SJSA1 (cell line): ENCODE measurements at regions not wholly inside any gene's neighbourhood (a gene's known extent, or its start where the extent isn't known, plus 50 kb on each side); places are given as distances from the start of the nearest gene placed in this dataset.

Experiments used
- DNase-seq, 2 experiments: peaks; one replicate each; pipeline ENCODE4 v3.0.0-alpha.2; 2015 to 2020; ENCODE audit warnings: low spot score in 2 of 2, low read depth in 1 of 2
- H3K27ac ChIP-seq: fragments of 250-450 bp; sonication (Bioruptor Pico); 2 replicates; pipeline ENCODE4 v1.5.1; 2020; ENCODE audit warnings: mild to moderate bottlenecking, moderate library complexity
- H3K27me3 ChIP-seq: fragments of 250-450 bp; sonication (Bioruptor Pico); replicated peaks from 2 replicates; pipeline ENCODE4 v1.5.1; 2020; ENCODE audit warnings: mild to moderate bottlenecking, moderate library complexity
- H3K36me3 ChIP-seq: fragments of 250-450 bp; sonication (Bioruptor Pico); 2 replicates; pipeline ENCODE4 v1.5.1; 2020; ENCODE audit warnings: mild to moderate bottlenecking
- H3K4me1 ChIP-seq: fragments of 250-450 bp; sonication (Bioruptor Pico); replicated peaks from 2 replicates; pipeline ENCODE4 v1.6.1; 2021; ENCODE audit warnings: mild to moderate bottlenecking
- H3K4me3 ChIP-seq: fragments of 250-450 bp; sonication (Bioruptor Pico); 2 replicates; pipeline ENCODE4 v1.5.1; 2020; ENCODE audit warnings: mild to moderate bottlenecking
- H3K9me3 ChIP-seq: fragments of 250-450 bp; sonication (Bioruptor Pico); replicated peaks from 2 replicates; pipeline ENCODE4 v1.5.1; 2020; ENCODE audit warnings: mild to moderate bottlenecking

- DNase-seq = no peak
- Histone ChIP-seq H3K4me1 (no peaks in the 10 kb centered on the region), H3K27ac (no peak overlapping the region), H3K4me3 (no peak overlapping the region), H3K27me3 (no peaks in the 10 kb centered on the region), H3K36me3 (no peaks in the 10 kb centered on the region), H3K9me3 (no peaks in the 10 kb centered on the region; the same call in 1 of the 2 replicates)
These were observed 833.6 kb upstream of the SOX9 start for GRCh38 chr17:71287071-71287823.

GRCh38 chr17:71292006-71292405 is 828.8 kb upstream of the SOX9 start:
- Histone ChIP-seq H3K4me1 (no peaks in the 10 kb centered on the region), H3K36me3 (no peaks in the 10 kb centered on the region), H3K27me3 (no peaks in the 10 kb centered on the region), H3K4me3 (no peak overlapping the region), H3K27ac (no peak overlapping the region), H3K9me3 (peaks cover 4% of the 10 kb centered on the region; the same call in 1 of the 2 replicates)
- no peak for DNase-seq

- H3K9me3 ChIP-seq = peaks cover 8% of the 10 kb centered on the region
- H3K27ac ChIP-seq = no peak overlapping the region
- no peak overlapping the region for H3K4me3 ChIP-seq
- H3K4me1 ChIP-seq = no peaks in the 10 kb centered on the region
- no peaks in the 10 kb centered on the region for H3K36me3 ChIP-seq
- DNase-seq = no peak
- H3K27me3 ChIP-seq = no peaks in the 10 kb centered on the region
These were observed 824.8 kb upstream of the SOX9 start for GRCh38 chr17:71296005-71296404.

- Histone ChIP-seq H3K4me3 (no peak overlapping the region), H3K36me3 (no peaks in the 10 kb centered on the region), H3K27ac (no peak overlapping the region), H3K9me3 (peaks cover 16% of the 10 kb centered on the region), H3K27me3 (no peaks in the 10 kb centered on the region), H3K4me1 (no peaks in the 10 kb centered on the region)
- DNase-seq = no peak
These were observed 819.8 kb upstream of the SOX9 start for GRCh38 chr17:71301063-71301462.

GRCh38 chr17:71302721-71303549 is 817.9 kb upstream of the SOX9 start:
- Histone ChIP-seq H3K27ac (no peak overlapping the region), H3K36me3 (no peaks in the 10 kb centered on the region), H3K4me1 (no peaks in the 10 kb centered on the region), H3K27me3 (no peaks in the 10 kb centered on the region), H3K4me3 (no peak overlapping the region), H3K9me3 (peaks cover 11% of the 10 kb centered on the region)
- DNase-seq = no peak

GRCh38 chr17:71304498-71305158 is 816.2 kb upstream of the SOX9 start:
- no peaks in the 10 kb centered on the region for H3K27me3 ChIP-seq
- no peak overlapping the region for H3K27ac ChIP-seq
- no peak for DNase-seq
- H3K36me3 ChIP-seq = no peaks in the 10 kb centered on the region
- H3K4me1 ChIP-seq = no peaks in the 10 kb centered on the region
- H3K9me3 ChIP-seq = peaks cover 9% of the 10 kb centered on the region
- H3K4me3 ChIP-seq = no peak overlapping the region

GRCh38 chr17:71313866-71314265 is 807.0 kb upstream of the SOX9 start:
- H3K27me3 ChIP-seq = no peaks in the 10 kb centered on the region
- DNase-seq = no peak
- no peak overlapping the region for H3K4me3 ChIP-seq
- no peaks in the 10 kb centered on the region for H3K36me3 ChIP-seq
- peaks cover 7% of the 10 kb centered on the region; the same call in 1 of the 2 replicates for H3K9me3 ChIP-seq
- no peaks in the 10 kb centered on the region for H3K4me1 ChIP-seq
- no peak overlapping the region for H3K27ac ChIP-seq

- DNase-seq = no peak
- H3K9me3 ChIP-seq = peaks cover 3% of the 10 kb centered on the region; the same call in 1 of the 2 replicates
- H3K36me3 ChIP-seq = no peaks in the 10 kb centered on the region
- no peak overlapping the region for H3K27ac ChIP-seq
- no peaks in the 10 kb centered on the region for H3K27me3 ChIP-seq
- no peaks in the 10 kb centered on the region for H3K4me1 ChIP-seq
- H3K4me3 ChIP-seq = no peak overlapping the region
These were observed 805.3 kb upstream of the SOX9 start for GRCh38 chr17:71315568-71315967.

- Histone ChIP-seq H3K36me3 (no peaks in the 10 kb centered on the region), H3K9me3 (peaks cover 3% of the 10 kb centered on the region; the same call in 1 of the 2 replicates), H3K4me1 (no peaks in the 10 kb centered on the region), H3K27ac (no peak overlapping the region), H3K27me3 (no peaks in the 10 kb centered on the region), H3K4me3 (no peak overlapping the region)
- no peak for DNase-seq
These were observed 804.5 kb upstream of the SOX9 start for GRCh38 chr17:71316176-71316897.

GRCh38 chr17:71320009-71320796 is 800.6 kb upstream of the SOX9 start:
- H3K9me3 ChIP-seq = peaks cover 3% of the 10 kb centered on the region; the same call in 1 of the 2 replicates
- peaks cover under 1% of the 10 kb centered on the region; the same call in 1 of the 2 replicates for H3K4me1 ChIP-seq
- no peaks in the 10 kb centered on the region for H3K27me3 ChIP-seq
- H3K4me3 ChIP-seq = no peak overlapping the region
- no peaks in the 10 kb centered on the region for H3K36me3 ChIP-seq
- DNase-seq = no peak
- H3K27ac ChIP-seq = no peak overlapping the region

GRCh38 chr17:71325117-71325516 is 795.7 kb upstream of the SOX9 start:
- no peaks in the 10 kb centered on the region; the same call in none of the 2 replicates for H3K9me3 ChIP-seq
- H3K36me3 ChIP-seq = no peaks in the 10 kb centered on the region
- no peak overlapping the region for H3K27ac ChIP-seq
- no peak for DNase-seq
- H3K4me1 ChIP-seq = peaks cover 24% of the 10 kb centered on the region
- H3K27me3 ChIP-seq = no peaks in the 10 kb centered on the region
- H3K4me3 ChIP-seq = no peak overlapping the region

GRCh38 chr17:71325886-71326285 is 794.9 kb upstream of the SOX9 start:
- Histone ChIP-seq H3K27me3 (no peaks in the 10 kb centered on the region), H3K4me3 (no peak overlapping the region), H3K27ac (no peak overlapping the region), H3K9me3 (no peaks in the 10 kb centered on the region; the same call in none of the 2 replicates), H3K36me3 (no peaks in the 10 kb centered on the region), H3K4me1 (peaks cover 24% of the 10 kb centered on the region)
- DNase-seq = peak in 1 of 2 experiments; percentile 26
